ENCODE measurements at regions not wholly inside any gene's neighbourhood (a gene's known extent, or its start where the extent isn't known, plus 50 kb on each side); places are given as distances from the start of the nearest gene placed in this dataset.
"Not testable (repeated sequence)": the region's sequence is repeated elsewhere in the genome, so short reads cannot be mapped to it uniquely, and the experiment has no call there.

DNA sequence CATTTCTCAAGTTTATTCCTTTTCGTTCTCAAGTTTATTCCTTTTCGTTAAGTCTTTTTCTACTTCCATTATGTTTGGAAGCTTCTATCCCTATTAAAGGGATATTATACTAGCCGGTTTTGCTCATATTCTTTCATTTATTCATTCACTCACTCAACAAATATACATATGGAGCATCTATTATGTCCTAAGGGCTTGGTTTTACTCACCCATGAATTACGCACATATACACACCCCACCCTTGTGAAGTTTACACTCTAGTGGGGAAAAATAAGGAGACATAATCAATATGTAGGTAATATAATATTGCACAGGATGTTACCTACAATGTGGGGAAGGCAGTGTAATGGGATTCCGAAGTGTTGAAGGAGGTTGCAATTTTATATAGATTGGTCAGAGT lies 90.5 kb downstream of the ACTL7B start:
- DNase-seq (ENCODE audit: low read depth in 2 of 2) = no peak

DNA sequence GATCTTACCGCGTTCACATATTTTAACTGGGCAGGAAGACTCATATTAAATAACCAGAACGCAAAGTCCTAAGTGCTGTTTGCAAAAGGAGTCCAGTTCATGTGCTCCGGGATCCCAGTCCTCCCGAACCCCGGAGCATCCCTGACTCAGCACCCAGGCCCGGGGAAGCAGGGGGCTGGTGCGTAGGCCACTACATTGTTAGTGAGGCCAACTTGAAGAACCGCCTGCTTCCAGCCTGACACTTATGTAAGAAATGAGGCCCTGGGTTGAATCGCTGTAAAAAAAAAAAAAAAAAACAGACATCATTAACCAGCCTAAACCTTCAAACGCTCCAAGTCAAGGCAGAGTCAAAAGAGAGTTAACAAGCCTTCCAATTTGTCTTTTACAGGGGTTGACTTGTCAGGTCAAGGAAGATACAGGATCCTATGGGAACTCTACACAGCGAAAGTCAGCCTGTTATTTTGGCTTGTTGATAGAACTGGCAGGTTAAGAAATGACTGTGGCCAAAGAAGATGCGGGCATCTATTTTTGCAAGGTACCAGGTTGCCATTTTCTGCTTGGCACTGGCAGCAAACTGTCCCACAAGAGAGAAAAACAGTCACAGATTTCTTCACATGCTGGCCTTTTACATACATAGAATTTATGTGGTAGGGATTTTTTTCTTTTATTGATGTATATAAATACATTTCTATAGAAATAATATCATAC lies 93.3 kb downstream of the ACTL7B start:
- no peak for DNase-seq (ENCODE audit: low read depth in 2 of 2)

DNA sequence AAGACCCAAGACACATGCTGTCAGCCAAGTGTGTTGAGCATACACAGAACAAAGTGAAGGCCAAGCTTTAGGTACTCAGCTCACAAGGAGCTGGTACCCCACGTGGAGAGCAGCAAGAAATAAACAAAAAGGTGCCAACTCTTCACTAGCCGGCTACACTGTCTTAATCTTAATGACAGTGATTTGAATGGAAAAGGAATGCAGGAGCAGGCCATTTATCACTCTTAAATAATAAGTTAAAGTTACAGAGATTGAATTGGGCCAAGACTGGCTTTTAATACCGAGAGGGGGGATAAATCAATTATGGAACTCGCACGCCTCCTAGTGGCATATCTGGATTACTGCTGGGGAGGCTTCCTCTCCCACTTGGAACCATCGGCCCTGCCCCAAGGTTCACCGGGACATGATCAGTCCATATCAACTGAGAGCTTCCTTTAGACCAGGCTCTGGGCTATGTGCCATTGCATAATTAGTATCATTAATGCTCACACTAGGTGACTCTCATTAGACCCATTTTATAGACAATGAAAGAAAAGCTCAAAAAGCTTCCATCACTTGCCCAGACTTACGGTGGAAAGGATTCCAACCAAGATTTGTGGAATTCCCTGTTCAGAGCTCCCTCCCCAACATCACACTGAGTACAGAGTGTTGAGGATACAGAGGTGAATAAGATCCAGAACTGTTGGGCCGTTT lies 94.0 kb downstream of the ACTL7B start:
- peak; percentile 10 to 14 for DNase-seq (ENCODE audit: low read depth in 2 of 2)

DNA sequence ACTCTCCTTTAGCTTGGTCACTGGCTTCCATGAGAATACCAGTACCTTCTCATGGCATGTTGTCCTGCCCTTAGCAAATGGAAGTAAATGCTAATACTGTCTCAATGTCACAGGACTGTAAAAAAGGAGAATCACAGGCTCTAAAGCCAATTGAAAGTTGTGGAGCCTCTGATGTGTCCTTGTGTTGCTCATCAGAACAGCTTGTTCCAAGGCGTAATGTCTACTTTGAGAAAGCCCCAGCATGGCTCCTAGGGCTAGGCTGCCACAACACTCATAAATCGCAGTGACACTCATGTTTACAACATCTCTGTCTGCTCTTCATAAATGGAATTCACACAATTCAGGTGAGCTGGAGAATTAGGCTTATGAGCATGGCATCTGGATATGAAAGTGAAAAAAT lies 94.9 kb downstream of the ACTL7B start:
- DNase-seq (ENCODE audit: low read depth in 2 of 2) = no peak

GRCh38 chr9:108759835-108760234 lies 96.0 kb downstream of the ACTL7B start:
- no peak for DNase-seq (ENCODE audit: low read depth in 2 of 2)

DNA sequence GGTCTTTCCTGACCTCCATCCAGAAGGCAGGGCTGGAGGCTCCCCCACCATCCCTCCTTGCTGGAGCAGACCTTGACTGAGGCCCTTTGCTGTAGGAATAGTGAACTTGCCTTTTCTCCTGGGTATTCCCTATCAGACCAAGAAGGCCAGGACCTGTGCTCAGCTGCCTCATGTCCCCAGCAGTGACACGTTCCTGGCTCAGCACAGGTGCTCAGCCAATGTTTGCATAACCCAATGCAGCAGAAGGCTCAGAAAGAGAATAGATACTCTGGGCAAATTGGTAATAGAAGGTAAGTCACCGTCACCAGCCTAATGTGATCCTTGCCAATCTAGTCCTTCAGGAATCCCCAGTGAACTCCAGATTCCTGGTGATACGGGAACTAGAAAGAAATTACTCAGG lies 96.4 kb downstream of the ACTL7B start:
- no peak for DNase-seq (ENCODE audit: low read depth in 2 of 2)

- DNase-seq (ENCODE audit: low read depth in 2 of 2) = no peak
These were observed 98.9 kb downstream of the ACTL7B start for GRCh38 chr9:108756746-108757490.

- no peak for DNase-seq (ENCODE audit: low read depth in 2 of 2)
These were observed 99.8 kb downstream of the ACTL7B start for GRCh38 chr9:108755979-108756378.

- DNase-seq (ENCODE audit: low read depth in 2 of 2) = no peak
These were observed 104.4 kb downstream of the ACTL7B start for GRCh38 chr9:108751369-108751768.

- DNase-seq (ENCODE audit: low read depth in 2 of 2) = no peak
These were observed 105.0 kb downstream of the ACTL7B start for GRCh38 chr9:108750661-108751215.

DNA sequence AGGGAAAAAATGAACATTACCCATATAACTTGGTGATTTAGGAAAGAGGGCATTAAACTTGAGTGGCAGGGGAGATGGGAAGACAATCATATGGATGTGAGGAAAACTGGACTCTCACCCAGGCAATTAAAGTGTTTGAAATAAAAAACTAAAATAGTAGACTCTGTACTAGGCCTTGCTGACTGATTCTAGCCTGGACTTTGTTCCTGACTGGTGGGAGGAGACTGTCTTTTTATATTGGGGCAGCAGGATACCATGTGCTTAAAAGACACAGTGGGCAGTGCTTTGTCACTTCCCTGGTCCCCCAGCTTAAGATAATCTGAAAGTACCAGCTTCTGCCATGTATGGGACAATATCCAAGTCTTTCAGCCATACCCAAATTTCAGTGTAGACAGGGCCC lies 107.0 kb downstream of the ACTL7B start:
- DNase-seq (ENCODE audit: low read depth in 2 of 2) = no peak

GRCh38 chr9:108746864-108747263 lies 108.9 kb downstream of the ACTL7B start:
- DNase-seq (ENCODE audit: low read depth in 2 of 2) = no peak

DNA sequence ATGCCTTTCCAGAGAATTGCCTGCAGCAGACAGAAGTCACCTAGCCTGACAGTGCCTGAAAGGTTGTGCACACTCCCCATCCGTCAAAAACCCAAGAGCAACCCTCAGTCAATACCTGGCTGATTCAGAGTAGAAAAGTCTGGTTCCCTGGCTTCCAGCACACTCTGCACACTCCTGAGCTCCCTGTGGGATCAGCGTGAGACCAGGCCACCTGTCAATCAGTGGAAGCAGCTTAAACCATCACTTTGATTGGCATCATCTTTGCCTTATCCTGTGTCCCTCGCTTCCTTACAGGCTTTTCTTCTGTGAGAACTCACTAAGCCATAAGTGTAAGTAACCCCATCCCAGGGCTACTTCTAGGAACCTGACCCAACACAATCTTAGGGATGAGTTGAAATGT lies 109.8 kb downstream of the ACTL7B start:
- no peak for DNase-seq (ENCODE audit: low read depth in 2 of 2)

- DNase-seq (ENCODE audit: low read depth in 2 of 2) = no peak
These were observed 111.1 kb downstream of the ACTL7B start for GRCh38 chr9:108744641-108745040.

DNA sequence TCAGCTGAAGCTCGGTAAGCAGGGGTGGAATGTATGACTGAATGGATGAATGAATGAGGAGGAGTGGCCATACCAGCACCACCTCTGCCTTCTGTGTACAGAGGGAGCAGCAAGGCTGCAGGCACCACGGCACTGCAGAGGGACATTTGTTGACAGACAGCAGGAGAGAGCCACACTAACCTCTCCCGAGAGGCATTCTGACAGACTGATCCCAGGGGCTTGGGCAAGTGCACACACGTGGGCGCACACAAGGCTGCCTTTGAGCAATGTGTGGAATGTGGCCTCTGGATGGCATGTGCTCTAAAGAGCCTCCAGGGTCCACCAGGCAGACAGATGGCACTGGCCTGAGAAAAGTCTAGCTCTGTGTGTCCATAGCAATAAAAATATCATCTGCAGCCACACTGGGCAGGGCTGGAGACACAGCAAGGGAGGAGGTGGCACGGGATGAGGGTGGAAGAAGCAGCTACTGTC lies 111.8 kb downstream of the ACTL7B start:
- DNase-seq (ENCODE audit: low read depth in 2 of 2) = no peak

DNA sequence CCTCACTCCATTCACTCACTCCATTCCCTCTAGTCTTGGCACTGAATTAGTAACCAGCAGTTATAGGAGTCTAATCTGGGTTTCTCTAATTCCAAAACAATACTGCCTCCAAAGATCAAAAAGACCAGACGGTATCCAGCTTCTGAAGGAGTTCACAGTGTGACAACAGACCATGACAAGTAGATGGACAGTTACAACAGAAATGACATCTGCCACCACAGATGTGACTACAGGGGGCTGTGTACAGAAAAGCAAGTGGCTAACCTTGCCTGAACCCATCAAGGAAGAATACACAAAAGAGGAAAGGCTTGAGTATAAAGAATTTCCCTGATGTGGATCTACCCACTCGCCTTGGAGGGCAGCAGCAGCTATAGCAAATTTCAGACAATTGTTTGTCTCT lies 112.4 kb downstream of the ACTL7B start:
- no peak for DNase-seq (ENCODE audit: low read depth in 2 of 2)

DNA sequence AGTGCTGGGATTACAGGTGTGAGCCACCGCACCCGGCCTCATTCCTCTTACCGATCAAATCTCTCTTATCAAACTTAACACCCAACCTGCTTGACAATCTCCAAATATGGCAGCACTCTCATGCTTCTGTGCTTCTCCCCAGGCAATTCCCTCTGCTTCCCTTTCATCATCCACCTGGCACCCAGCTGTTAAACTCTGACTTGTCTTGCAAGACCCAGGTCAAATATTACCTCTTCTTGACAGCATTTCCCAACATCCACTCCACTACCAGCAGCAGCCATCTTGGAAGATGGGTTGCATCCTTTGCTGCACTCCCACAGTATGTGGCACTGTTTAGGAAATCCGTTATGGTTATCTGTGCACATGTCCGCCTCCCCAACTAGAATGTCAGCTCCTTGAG lies 113.6 kb downstream of the ACTL7B start:
- no peak for DNase-seq (ENCODE audit: low read depth in 2 of 2)

GRCh38 chr9:108731292-108731691 lies 124.5 kb downstream of the ACTL7B start:
- DNase-seq (ENCODE audit: low read depth in 2 of 2) = not testable (repeated sequence)

DNA sequence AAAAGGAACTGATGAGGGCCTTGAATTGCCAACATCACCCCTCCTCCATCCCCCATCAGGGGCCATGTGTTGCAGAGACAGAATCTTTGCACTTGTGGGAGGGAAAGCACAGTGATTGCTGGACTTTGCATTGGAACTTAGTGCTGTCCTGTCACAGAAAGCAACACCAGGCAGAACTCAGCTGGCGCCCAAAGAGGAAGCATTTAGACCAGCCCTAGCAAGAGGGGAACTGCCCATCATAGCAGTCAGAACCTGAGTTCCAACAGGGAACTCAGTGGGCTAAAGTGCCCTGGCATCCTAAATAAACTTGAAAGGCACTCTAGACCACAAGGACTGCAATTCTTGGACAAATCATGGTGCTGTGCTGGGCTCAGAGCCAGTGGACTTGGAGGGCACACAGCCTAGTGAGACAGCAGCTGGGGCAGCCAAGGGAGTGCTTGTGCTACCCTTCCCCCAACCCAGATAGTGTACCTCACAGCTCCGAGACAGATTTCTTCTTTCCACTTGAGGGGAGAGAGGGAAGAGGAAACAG lies 128.1 kb downstream of the ACTL7B start:
- no peak for DNase-seq (ENCODE audit: low read depth in 2 of 2)

DNA sequence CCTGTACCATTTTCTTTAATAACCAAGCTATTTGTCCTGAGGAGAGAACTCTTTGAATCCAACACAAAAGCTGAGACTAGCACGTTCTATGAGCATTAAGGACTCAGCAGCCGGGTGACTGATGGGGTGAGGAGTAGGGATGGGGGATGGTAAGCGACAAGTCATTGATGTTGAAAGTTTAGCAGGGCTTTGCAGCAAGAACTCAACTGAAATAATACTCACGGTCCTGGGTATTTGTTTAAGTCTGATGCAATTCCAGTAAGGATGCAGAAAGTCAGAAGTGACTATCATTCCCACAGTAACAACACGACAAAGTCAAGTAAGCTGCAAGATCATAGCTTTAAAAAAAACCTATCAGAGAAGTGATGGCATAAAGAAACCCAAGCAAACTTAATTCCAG lies 131.1 kb downstream of the ACTL7B start:
- DNase-seq (ENCODE audit: low read depth in 2 of 2) = no peak

DNA sequence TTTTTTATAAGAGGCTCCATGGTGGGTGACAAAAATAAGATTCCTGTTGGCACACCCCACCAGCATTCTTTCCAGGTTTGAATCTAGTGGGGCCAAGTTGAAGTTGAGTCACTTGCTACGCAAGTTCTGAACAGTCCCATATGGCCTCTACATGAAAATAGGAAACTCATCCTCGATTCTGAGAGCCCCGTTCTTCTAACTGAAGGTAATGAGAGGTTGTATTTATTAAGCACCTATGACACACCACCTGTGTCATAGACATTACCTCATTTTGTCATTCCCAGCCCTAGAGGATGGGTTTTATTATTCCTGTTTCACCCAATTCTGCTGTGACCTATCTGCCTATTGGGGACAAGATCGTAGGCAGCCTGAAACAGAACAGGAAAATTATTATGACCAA lies 131.7 kb downstream of the ACTL7B start:
- DNase-seq (ENCODE audit: low read depth in 2 of 2) = no peak

DNA sequence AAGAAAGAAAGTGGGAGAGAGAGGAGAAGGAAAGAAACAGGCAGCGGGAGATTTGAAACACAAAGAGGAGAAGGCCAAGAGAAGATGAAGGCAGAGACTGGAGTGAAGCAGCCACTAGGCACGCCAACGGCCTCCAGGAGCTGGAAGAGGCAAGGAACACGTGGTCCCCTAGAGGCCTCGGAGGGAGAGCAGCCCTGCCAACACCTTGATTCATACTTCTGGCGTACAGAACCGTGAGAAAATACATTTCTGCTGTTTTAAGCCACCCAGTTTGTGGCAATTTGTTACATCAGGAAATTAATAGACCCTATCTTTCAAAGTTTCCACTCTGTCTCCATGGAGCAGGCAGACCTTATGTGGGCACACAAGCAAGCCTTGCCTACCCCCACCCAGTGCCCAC lies 133.4 kb downstream of the ACTL7B start:
- no peak for DNase-seq (ENCODE audit: low read depth in 2 of 2)
